Adrenal gland (tissue), 9 donors: ENCODE measurements at regions not wholly inside any gene's neighbourhood (a gene's known extent, or its start where the extent isn't known, plus 50 kb on each side); places are given as distances from the start of the nearest gene placed in this dataset.

Experiments
- DNase-seq, 7 donors: peaks; one replicate each; pipeline ENCODE4 v3.0.0-alpha.2; 2019 to 2020
- H3K27ac ChIP-seq, 5 donors: fragments of 200-600 bp; sonication (generic) in 4 of 5; 1 replicate in 3 of 5; 2 replicates in 2 of 5; pipeline versions ENCODE4 v1.5.1 to v1.8.0; 2016 to 2020; ENCODE audit warnings: mild to moderate bottlenecking in 1 of 5
- H3K27me3 ChIP-seq: fragments of 200-600 bp; 2 replicates; pipeline ENCODE4 v1.8.0; 2021
- H3K36me3 ChIP-seq, 2 donors: fragments of 200-600 bp; replicated peaks in 1 of 2; 1 replicate in 1 of 2; 2 replicates in 1 of 2; pipeline versions ENCODE4 v1.5.1 to v1.8.0; 2018 to 2022
- H3K4me1 ChIP-seq, 2 donors: fragments of 200-600 bp; replicated peaks in 1 of 2; 1 replicate in 1 of 2; 2 replicates in 1 of 2; pipeline versions ENCODE4 v1.5.1 to v1.8.0; 2018 to 2021
- H3K4me3 ChIP-seq, 4 donors: fragments of 200-600 bp; sonication (generic) in 3 of 4; one replicate each; pipeline ENCODE4 v1.5.1; 2016 to 2018
- H3K9me3 ChIP-seq, 3 donors: fragments of 200-600 bp; sonication (generic) in 1 of 3; replicated peaks in 1 of 3; 1 replicate in 2 of 3; 2 replicates in 1 of 3; pipeline versions ENCODE4 v1.5.1 to v1.8.0; 2016 to 2021
- CTCF ChIP-seq, 6 experiments: fragments of 450-650 bp in 4 of 6; fragments of 200-600 bp in 2 of 6; sonication (generic) in 1 of 6; IDR thresholded peaks; 1 replicate in 5 of 6; 2 replicates in 1 of 6; pipeline versions ENCODE4 v1.5.1 to v1.8.0; 2016 to 2021; ENCODE audit warnings: antibody characterized with exemption in 6 of 6, mild to moderate bottlenecking in 2 of 6, moderate library complexity in 1 of 6
- POLR2A ChIP-seq, 2 donors: fragments of 450-650 bp; IDR thresholded peaks; one replicate each; pipeline ENCODE4 v1.6.1; 2017; ENCODE audit warnings: antibody characterized with exemption in 2 of 2, mild to moderate bottlenecking in 2 of 2, moderate library complexity in 1 of 2
- WGBS, 4 donors: extraction: QIAGEN DNeasy Blood & Tissue Kit in 2 of 4; methylation state at CpG; one replicate each; pipeline versions ENCODE4 v1.1.5 to v1.1.7; 2013 to 2017; 5-methylcytosine and 5-hydroxymethylcytosine counted together
- intact Hi-C, 2 donors: fragments of 100-400 bp; cut with DNase I; formaldehyde crosslinking; loops; one replicate each; pipeline versions ENCODE4 v1.14.1 to v1.15.0; 2022 to 2023
- donor health status: healthy with polysubstance abuse.
- donor health status: Bipolar disorder and iron deficiency.
- donor health status: DM: yes; HTN: yes; CAD: no.
- donor health status: DM: no; HTN: no; CAD: no.
- donor health status: DM: no; HTN: no; CAD: no.

DNA sequence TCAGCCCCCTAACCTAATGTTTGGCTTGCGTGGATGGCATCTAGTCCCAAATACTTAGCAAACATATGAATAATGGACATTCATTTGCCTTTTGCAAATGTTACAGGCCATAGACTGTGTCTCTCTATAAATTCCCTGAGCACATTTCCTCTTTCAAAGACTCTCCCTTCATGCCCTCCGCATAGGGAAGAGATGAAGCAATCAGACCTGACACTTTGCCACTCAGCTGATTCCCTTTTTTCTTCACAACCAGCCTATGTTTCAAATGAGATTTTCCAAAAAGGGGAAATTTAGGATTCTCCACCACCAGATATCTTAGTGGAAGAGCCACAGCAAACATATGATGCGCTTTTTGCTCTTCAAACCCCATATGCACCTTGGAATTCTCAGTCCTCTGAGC is 453.7 kb downstream of the STK39 start:
- intact Hi-C loops, result no loop called here
- no peak for TF ChIP-seq CTCF (IDR thresholded peaks at IDR 0.05)
- no peak for TF ChIP-seq POLR2A (IDR thresholded peaks at IDR 0.05)
- H3K36me3 ChIP-seq, result no peaks in the 10 kb centered on the region
- no peaks in the 10 kb centered on the region for H3K27me3 ChIP-seq
- H3K4me1 ChIP-seq, result no peaks in the 10 kb centered on the region
- H3K9me3 ChIP-seq, result no peaks in the 10 kb centered on the region
- 84 to 95% (median 90%) methylated on average over 3 of the region's 3 CpGs for WGBS, 4 donors
- no peak overlapping the region for H3K27ac ChIP-seq
- no peak for DNase-seq
- H3K4me3 ChIP-seq, result no peak overlapping the region

- no peak for TF ChIP-seq POLR2A (IDR thresholded peaks at IDR 0.05)
- no peak for TF ChIP-seq CTCF (IDR thresholded peaks at IDR 0.05)
- no peaks in the 10 kb centered on the region for H3K4me1 ChIP-seq
- no peak overlapping the region for H3K27ac ChIP-seq
- no peaks in the 10 kb centered on the region for H3K36me3 ChIP-seq
- WGBS, 4 donors, result 75 to 96% (median 92%) methylated on average over 1 of the region's 1 CpG
- intact Hi-C loops, result no loop called here
- H3K9me3 ChIP-seq, result no peaks in the 10 kb centered on the region
- no peaks in the 10 kb centered on the region for H3K27me3 ChIP-seq
- no peak for DNase-seq
- no peak overlapping the region for H3K4me3 ChIP-seq
Measured at GRCh38 chr2:167792126-167792525, 455.3 kb downstream of the STK39 start.

DNA sequence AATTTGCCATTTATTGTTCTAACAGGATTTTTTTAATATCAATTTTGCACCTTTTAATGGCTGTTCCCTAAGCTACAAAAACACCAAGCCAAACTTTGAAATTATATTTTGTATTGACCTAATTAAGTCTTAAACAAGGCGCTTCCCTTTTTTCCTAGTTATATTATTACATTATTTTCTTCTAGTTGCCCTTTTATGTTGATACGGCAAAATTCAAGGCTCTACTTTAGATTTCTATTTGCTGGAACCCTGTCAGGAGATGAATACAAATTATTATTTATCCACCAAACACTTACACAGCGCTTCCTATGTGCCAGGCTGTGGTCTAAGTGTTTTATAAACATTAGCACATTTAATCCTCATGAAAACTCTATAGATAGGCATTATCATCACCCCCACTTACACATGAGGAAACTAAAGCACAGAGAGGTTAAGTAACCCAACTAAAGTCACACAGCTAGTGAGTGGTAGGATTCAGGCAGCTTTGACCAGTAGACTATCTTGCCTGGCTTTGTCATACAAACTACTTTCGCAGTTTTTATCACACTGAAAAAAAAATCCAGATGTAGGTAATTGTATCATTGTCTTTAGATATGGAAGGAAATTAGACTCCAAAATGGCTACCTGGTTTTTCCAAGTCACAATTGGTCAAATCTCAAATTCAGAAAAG is 456.5 kb downstream of the STK39 start:
- TF ChIP-seq POLR2A (IDR thresholded peaks at IDR 0.05), result no peak
- no peak for TF ChIP-seq CTCF (IDR thresholded peaks at IDR 0.05)
- Histone ChIP-seq H3K27me3 (no peaks in the 10 kb centered on the region), H3K4me1 (no peaks in the 10 kb centered on the region), H3K9me3 (no peaks in the 10 kb centered on the region), H3K36me3 (no peaks in the 10 kb centered on the region), H3K27ac (no peak overlapping the region), H3K4me3 (no peak overlapping the region)
- DNase-seq, result no peak
- intact Hi-C loops, result no loop called here
- 82 to 85% (median 84%) methylated on average over 4 of the region's 4 CpGs for WGBS, 4 donors

- H3K27me3 ChIP-seq, result no peaks in the 10 kb centered on the region
- H3K27ac ChIP-seq, result no peak overlapping the region
- intact Hi-C loops, result no loop called here
- no peaks in the 10 kb centered on the region for H3K9me3 ChIP-seq
- WGBS, 4 donors, result 88 to 94% (median 91%) methylated on average over 4 of the region's 4 CpGs
- TF ChIP-seq POLR2A (IDR thresholded peaks at IDR 0.05), result no peak
- TF ChIP-seq CTCF (IDR thresholded peaks at IDR 0.05), result no peak
- H3K4me3 ChIP-seq, result no peak overlapping the region
- no peaks in the 10 kb centered on the region for H3K4me1 ChIP-seq
- DNase-seq, result no peak
- H3K36me3 ChIP-seq, result no peaks in the 10 kb centered on the region
Measured at GRCh38 chr2:167790189-167790588, 457.2 kb downstream of the STK39 start.
